ENCODE measurements at regions not wholly inside any gene's neighbourhood (a gene's known extent, or its start where the extent isn't known, plus 50 kb on each side); places are given as distances from the start of the nearest gene placed in this dataset.
"Not testable (repeated sequence)": the region's sequence is repeated elsewhere in the genome, so short reads cannot be mapped to it uniquely, and the experiment has no call there.

DNA sequence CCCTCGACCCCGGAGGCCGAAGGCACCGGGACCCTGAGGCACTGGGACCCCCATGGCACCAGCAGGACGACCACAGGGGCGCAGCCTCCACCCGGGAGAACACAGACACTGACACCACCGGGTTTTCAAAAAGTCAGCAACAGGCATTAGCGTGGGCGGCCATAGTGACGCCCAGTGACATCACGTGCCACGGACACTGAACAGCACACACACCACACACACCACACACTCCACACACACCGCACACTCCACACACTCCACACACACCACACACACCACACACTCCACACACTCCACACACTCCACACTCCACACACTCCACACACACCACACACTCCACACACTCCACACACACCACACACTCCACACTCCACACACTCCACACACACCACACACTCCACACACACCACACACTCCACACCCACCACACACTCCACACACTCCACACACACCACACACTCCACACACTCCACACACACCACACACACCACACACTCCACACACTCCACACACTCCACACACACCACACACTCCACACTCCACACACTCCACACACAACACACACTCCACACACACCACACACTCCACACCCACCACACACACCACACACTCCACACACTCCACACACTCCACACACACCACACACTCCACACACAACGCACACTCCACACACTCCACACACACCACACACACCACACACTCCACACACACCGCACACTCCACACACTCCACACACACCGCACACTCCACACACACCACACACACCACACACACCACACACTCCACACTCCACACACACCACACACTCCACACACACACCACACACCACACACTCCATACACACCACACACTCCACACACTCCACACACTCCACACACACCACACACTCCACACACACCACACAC lies 3955.9 kb upstream of the TPTE start:
- not testable (repeated sequence) for TF ChIP-seq POLR2A, POLR2AphosphoS5 (IDR thresholded peaks at IDR 0.05)
- TF ChIP-seq, protein P1, sequence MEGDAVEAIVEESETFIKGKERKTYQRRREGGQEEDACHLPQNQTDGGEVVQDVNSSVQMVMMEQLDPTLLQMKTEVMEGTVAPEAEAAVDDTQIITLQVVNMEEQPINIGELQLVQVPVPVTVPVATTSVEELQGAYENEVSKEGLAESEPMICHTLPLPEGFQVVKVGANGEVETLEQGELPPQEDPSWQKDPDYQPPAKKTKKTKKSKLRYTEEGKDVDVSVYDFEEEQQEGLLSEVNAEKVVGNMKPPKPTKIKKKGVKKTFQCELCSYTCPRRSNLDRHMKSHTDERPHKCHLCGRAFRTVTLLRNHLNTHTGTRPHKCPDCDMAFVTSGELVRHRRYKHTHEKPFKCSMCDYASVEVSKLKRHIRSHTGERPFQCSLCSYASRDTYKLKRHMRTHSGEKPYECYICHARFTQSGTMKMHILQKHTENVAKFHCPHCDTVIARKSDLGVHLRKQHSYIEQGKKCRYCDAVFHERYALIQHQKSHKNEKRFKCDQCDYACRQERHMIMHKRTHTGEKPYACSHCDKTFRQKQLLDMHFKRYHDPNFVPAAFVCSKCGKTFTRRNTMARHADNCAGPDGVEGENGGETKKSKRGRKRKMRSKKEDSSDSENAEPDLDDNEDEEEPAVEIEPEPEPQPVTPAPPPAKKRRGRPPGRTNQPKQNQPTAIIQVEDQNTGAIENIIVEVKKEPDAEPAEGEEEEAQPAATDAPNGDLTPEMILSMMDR (IDR thresholded peaks at IDR 0.05): not testable (repeated sequence)
